ENCODE measurements at regions not wholly inside any gene's neighbourhood (a gene's known extent, or its start where the extent isn't known, plus 50 kb on each side); places are given as distances from the start of the nearest gene placed in this dataset.

- DNase-seq (ENCODE audit: low spot score in 2 of 2) = no peak
- H3K4me3 ChIP-seq (ENCODE audit: low read depth, poor library complexity, severe bottlenecking) = no peak overlapping the region
- no peak for TF ChIP-seq POLR2A (IDR thresholded peaks at IDR 0.05)
- TF ChIP-seq, protein P1, sequence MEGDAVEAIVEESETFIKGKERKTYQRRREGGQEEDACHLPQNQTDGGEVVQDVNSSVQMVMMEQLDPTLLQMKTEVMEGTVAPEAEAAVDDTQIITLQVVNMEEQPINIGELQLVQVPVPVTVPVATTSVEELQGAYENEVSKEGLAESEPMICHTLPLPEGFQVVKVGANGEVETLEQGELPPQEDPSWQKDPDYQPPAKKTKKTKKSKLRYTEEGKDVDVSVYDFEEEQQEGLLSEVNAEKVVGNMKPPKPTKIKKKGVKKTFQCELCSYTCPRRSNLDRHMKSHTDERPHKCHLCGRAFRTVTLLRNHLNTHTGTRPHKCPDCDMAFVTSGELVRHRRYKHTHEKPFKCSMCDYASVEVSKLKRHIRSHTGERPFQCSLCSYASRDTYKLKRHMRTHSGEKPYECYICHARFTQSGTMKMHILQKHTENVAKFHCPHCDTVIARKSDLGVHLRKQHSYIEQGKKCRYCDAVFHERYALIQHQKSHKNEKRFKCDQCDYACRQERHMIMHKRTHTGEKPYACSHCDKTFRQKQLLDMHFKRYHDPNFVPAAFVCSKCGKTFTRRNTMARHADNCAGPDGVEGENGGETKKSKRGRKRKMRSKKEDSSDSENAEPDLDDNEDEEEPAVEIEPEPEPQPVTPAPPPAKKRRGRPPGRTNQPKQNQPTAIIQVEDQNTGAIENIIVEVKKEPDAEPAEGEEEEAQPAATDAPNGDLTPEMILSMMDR (IDR thresholded peaks at IDR 0.05) = no peak
- WGBS, 2 donors = 65% methylated on average over 4 of the region's 4 CpGs
- intact Hi-C loops (cut with DNase I; ENCODE audit: low total_unique reads) = no loop called here
Observed at GRCh38 chr18:67290421-67290820, 226.1 kb downstream of the DSEL start.

- TF ChIP-seq, protein P1 (IDR thresholded peaks at IDR 0.05) = no peak
- TF ChIP-seq POLR2A (IDR thresholded peaks at IDR 0.05) = no peak
- 80 to 86% methylated on average over 2 of the region's 2 CpGs for WGBS, 2 donors
- DNase-seq (ENCODE audit: low spot score in 2 of 2) = no peak
- H3K4me3 ChIP-seq (ENCODE audit: low read depth, poor library complexity, severe bottlenecking) = no peak overlapping the region
- intact Hi-C loops (cut with DNase I; ENCODE audit: low total_unique reads) = no loop called here
Observed at GRCh38 chr18:67285583-67285982, 230.9 kb downstream of the DSEL start.

GRCh38 chr18:67282796-67283195 is 233.7 kb downstream of the DSEL start:
- intact Hi-C loops (cut with DNase I; ENCODE audit: low total_unique reads) = no loop called here
- no peak overlapping the region for H3K4me3 ChIP-seq (ENCODE audit: low read depth, poor library complexity, severe bottlenecking)
- no peak for DNase-seq (ENCODE audit: low spot score in 2 of 2)
- TF ChIP-seq, protein P1 (IDR thresholded peaks at IDR 0.05) = no peak
- TF ChIP-seq POLR2A (IDR thresholded peaks at IDR 0.05) = no peak

- H3K4me3 ChIP-seq (ENCODE audit: low read depth, poor library complexity, severe bottlenecking) = no peak overlapping the region
- intact Hi-C loops (cut with DNase I; ENCODE audit: low total_unique reads) = no loop called here
- TF ChIP-seq POLR2A (IDR thresholded peaks at IDR 0.05) = no peak
- TF ChIP-seq, protein P1 (IDR thresholded peaks at IDR 0.05) = no peak
- no peak for DNase-seq (ENCODE audit: low spot score in 2 of 2)
- WGBS, 2 donors = 65 to 75% methylated on average over 1 of the region's 1 CpG
Observed at GRCh38 chr18:67281746-67282145, 234.8 kb downstream of the DSEL start.

GRCh38 chr18:67280486-67281242 is 235.9 kb downstream of the DSEL start:
- no peak for DNase-seq (ENCODE audit: low spot score in 2 of 2)
- H3K4me3 ChIP-seq (ENCODE audit: low read depth, poor library complexity, severe bottlenecking) = no peak overlapping the region
- WGBS, 2 donors = 70 to 73% methylated on average over 5 of the region's 5 CpGs
- TF ChIP-seq POLR2A (IDR thresholded peaks at IDR 0.05) = no peak
- TF ChIP-seq, protein P1 (IDR thresholded peaks at IDR 0.05) = no peak
- intact Hi-C loops (cut with DNase I; ENCODE audit: low total_unique reads) = no loop called here

DNA sequence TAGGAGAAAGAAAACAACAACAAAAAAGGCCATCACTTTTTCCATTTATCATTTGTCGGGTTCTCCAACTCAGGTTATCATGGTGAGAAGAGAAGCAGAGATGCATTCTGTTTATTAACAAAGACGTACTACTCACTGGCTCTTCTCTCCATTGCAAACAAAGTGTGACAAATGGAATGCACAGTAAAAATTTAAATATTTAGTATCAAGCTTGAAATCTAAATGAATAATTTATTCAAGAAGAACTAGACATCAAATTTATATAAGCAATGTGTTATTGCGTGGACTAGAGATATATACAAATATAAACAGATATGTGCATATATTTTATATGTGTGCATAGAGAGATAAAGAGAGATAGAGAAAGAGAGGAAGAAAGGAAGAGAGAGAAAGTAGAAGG is 236.5 kb downstream of the DSEL start:
- intact Hi-C loops (cut with DNase I; ENCODE audit: low total_unique reads) = no loop called here
- no peak overlapping the region for H3K4me3 ChIP-seq (ENCODE audit: low read depth, poor library complexity, severe bottlenecking)
- DNase-seq (ENCODE audit: low spot score in 2 of 2) = no peak
- TF ChIP-seq, protein P1 (IDR thresholded peaks at IDR 0.05) = no peak
- no peak for TF ChIP-seq POLR2A (IDR thresholded peaks at IDR 0.05)
- WGBS, 2 donors = 60 to 61% methylated on average over 3 of the region's 3 CpGs

Data from lower leg skin (tissue), 4 donors.